ENCODE measurements at regions not wholly inside any gene's neighbourhood (a gene's known extent, or its start where the extent isn't known, plus 50 kb on each side); places are given as distances from the start of the nearest gene placed in this dataset.

DNA sequence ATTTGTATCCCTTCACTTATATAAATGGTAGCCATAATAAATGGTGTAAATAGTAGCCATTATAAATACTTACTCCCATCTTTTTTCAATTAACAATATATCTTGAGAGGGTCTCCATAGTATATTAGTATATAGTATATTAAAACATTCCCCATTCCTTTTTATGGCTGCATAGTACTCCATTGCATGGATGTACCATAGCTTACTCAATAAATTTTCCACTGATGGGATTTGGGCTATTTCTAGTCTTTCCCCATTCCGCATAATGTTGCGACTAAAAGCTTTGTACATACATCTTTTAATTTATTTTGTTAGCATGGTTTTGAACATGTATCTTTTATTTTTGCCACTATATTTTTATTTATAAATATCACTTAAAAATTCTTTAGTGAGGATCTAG, 366.3 kb downstream of the IL20RB start:
- Histone ChIP-seq H2AFZ (ENCODE audit: low read length) (no peak overlapping the region), H3K4me3 (replicated peaks in 1 of 3; ENCODE audit: insufficient read depth in 1 of 3, low read depth in 2 of 3, low read length in 3 of 3) (no peak overlapping the region), H3K36me3 (replicated peaks in 1 of 2; ENCODE audit: control insufficient read depth in 1 of 2, insufficient read depth in 2 of 2, low read length in 2 of 2) (no peaks in the 10 kb centered on the region), H3K4me2 (ENCODE audit: low read depth, low read length) (no peak overlapping the region), H3K4me1 (ENCODE audit: insufficient read depth, low read length) (no peaks in the 10 kb centered on the region), H3K9ac (ENCODE audit: insufficient read depth, low read depth, low read length) (no peak overlapping the region), H4K20me1 (ENCODE audit: insufficient read depth, low read length) (no peaks in the 10 kb centered on the region), H3K27ac (ENCODE audit: extremely low read length, insufficient read depth, low read length) (no peak overlapping the region), H3K79me2 (ENCODE audit: insufficient read depth, low read length) (no peaks in the 10 kb centered on the region), H3K9me3 (ENCODE audit: low read length) (no peaks in the 10 kb centered on the region), H3K27me3 (ENCODE audit: control insufficient read depth in 1 of 2, insufficient read depth in 2 of 2, low read length in 2 of 2) (no peaks in the 10 kb centered on the region)
- WGBS (ENCODE audit: low lambda C conversion rate), result 59% methylated on average over 2 of the region's 2 CpGs
- CTCF ChIA-PET (ENCODE audit: low intra/inter-chr PET ratio, low total read pairs), result no interaction called here
- in situ Hi-C loops (cut with HindIII; ENCODE audit: extremely low pct_ligation_motif_present, low pct_unique_long_range_greater_than_20kb) (no loop called here), intact Hi-C loops (cut with micrococcal nuclease; ENCODE audit: unreplicated experiment) (no loop called here)
- TF ChIP-seq, protein P1, sequence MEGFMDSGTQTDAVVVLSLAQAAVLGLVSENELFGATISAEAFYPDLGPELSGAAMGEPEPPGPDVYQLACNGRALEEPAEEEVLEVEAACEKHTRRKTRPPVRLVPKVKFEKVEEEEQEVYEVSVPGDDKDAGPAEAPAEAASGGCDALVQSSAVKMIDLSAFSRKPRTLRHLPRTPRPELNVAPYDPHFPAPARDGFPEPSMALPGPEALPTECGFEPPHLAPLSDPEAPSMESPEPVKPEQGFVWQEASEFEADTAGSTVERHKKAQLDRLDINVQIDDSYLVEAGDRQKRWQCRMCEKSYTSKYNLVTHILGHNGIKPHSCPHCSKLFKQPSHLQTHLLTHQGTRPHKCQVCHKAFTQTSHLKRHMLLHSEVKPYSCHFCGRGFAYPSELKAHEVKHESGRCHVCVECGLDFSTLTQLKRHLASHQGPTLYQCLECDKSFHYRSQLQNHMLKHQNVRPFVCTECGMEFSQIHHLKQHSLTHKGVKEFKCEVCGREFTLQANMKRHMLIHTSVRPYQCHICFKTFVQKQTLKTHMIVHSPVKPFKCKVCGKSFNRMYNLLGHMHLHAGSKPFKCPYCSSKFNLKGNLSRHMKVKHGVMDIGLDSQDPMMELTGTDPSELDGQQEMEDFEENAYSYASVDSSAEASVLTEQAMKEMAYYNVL (CRISPR knock-in tag; IDR thresholded peaks at IDR 0.05; ENCODE audit: borderline replicate concordance), result no peak
- TF ChIP-seq SOX5 (CRISPR knock-in tag; IDR thresholded peaks at IDR 0.05; ENCODE audit: borderline replicate concordance) (no peak), ZNF777 (CRISPR knock-in tag; IDR thresholded peaks at IDR 0.05) (no peak), YY1 (IDR thresholded peaks at IDR 0.05; ENCODE audit: insufficient read depth, insufficient replicate concordance, low read depth, low read length) (no peak), ZNF788 (CRISPR knock-in tag; IDR thresholded peaks at IDR 0.05; ENCODE audit: borderline replicate concordance) (no peak), ZNF607 (CRISPR knock-in tag; IDR thresholded peaks at IDR 0.05; ENCODE audit: borderline replicate concordance) (no peak), ZNF234 (CRISPR knock-in tag; conservative IDR thresholded peaks at IDR 0.05) (no peak), ZNF124 (CRISPR knock-in tag; IDR thresholded peaks at IDR 0.05) (no peak), ZNF713 (CRISPR knock-in tag; IDR thresholded peaks at IDR 0.05) (no peak), FOXP1 (IDR thresholded peaks at IDR 0.05) (no peak), FOXP1 (CRISPR knock-in tag; IDR thresholded peaks at IDR 0.05) (no peak), HNRNPUL1 (IDR thresholded peaks at IDR 0.05; ENCODE audit: low read depth, low read length) (no peak)
- TF ChIP-seq, protein P2, sequence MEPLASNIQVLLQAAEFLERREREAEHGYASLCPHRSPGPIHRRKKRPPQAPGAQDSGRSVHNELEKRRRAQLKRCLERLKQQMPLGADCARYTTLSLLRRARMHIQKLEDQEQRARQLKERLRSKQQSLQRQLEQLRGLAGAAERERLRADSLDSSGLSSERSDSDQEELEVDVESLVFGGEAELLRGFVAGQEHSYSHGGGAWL (CRISPR knock-in tag; IDR thresholded peaks at IDR 0.05), result no peak
- no peak for DNase-seq (ENCODE audit: low spot score)
- POLR2A ChIA-PET, result no interaction called here
- BruUV-seq (replicated peaks), result no TSS peak
- FAIRE-seq, result no peak
- ATAC-seq, result no peak

Data from HepG2 (cell line).